Esophagus muscularis mucosa (tissue), 4 donors: ENCODE measurements at regions not wholly inside any gene's neighbourhood (a gene's known extent, or its start where the extent isn't known, plus 50 kb on each side); places are given as distances from the start of the nearest gene placed in this dataset.

Experiments used
- DNase-seq: peaks from one replicate; pipeline ENCODE4 v3.0.0-alpha.2; 2017; ENCODE audit errors: extremely low spot score
- H3K27ac ChIP-seq, 4 donors: fragments of 200-600 bp; sonication (generic); replicated peaks in 1 of 4; 1 replicate in 3 of 4; 2 replicates in 1 of 4; pipeline ENCODE4 v1.5.1; 2016 to 2019; ENCODE audit warnings: mild to moderate bottlenecking in 1 of 4
- H3K27me3 ChIP-seq, 4 donors: fragments of 200-600 bp; sonication (generic); one replicate each; pipeline versions ENCODE4 v1.5.1 to v1.6.0; 2016 to 2019
- H3K36me3 ChIP-seq, 4 donors: fragments of 200-600 bp; sonication (generic); one replicate each; pipeline ENCODE4 v1.5.1; 2016 to 2019
- H3K4me1 ChIP-seq, 4 donors: fragments of 200-600 bp; sonication (generic); one replicate each; pipeline ENCODE4 v1.5.1; 2016 to 2019
- H3K4me3 ChIP-seq, 4 donors: fragments of 200-600 bp; sonication (generic); 1 replicate in 2 of 4; 2 replicates in 2 of 4; pipeline ENCODE4 v1.5.1; 2016 to 2019; ENCODE audit warnings: mild to moderate bottlenecking in 4 of 4, moderate library complexity in 1 of 4
- H3K9me3 ChIP-seq, 4 donors: fragments of 200-600 bp; sonication (generic); 1 replicate in 3 of 4; 2 replicates in 1 of 4; pipeline ENCODE4 v1.5.1; 2016 to 2019
- EP300 ChIP-seq: sonication (generic); formaldehyde crosslinking; IDR thresholded peaks from one replicate; pipeline ENCODE4 v1.6.1; 2017; ENCODE audit warnings: antibody characterized with exemption
- POLR2A ChIP-seq: fragments of 450-650 bp; IDR thresholded peaks from one replicate; pipeline ENCODE4 v1.6.1; 2017; ENCODE audit warnings: antibody characterized with exemption, moderate library complexity, mild to moderate bottlenecking, low read depth
- POLR2AphosphoS5 ChIP-seq, 2 donors: sonication (generic); formaldehyde crosslinking; IDR thresholded peaks; one replicate each; pipeline ENCODE4 v1.6.1; 2017; ENCODE audit warnings: antibody characterized with exemption in 2 of 2
- WGBS: methylation state at CpG from one replicate; pipeline ENCODE4 v1.1.5; 2018; 5-methylcytosine and 5-hydroxymethylcytosine counted together
- intact Hi-C: fragments of 100-400 bp; cut with DNase I; formaldehyde crosslinking; loops from one replicate; pipeline ENCODE4 v1.15.1; 2023
- TF ChIP-seq, protein P1 (sequence below), 3 experiments: fragments of 200-600 bp in 2 of 3; fragments of 450-650 bp in 1 of 3; sonication (generic) in 2 of 3; IDR thresholded peaks; one replicate each; pipeline ENCODE4 v1.5.1; 2017 to 2019; ENCODE audit warnings: antibody characterized with exemption in 3 of 3, mild to moderate bottlenecking in 2 of 3, moderate library complexity in 1 of 3

DNA sequence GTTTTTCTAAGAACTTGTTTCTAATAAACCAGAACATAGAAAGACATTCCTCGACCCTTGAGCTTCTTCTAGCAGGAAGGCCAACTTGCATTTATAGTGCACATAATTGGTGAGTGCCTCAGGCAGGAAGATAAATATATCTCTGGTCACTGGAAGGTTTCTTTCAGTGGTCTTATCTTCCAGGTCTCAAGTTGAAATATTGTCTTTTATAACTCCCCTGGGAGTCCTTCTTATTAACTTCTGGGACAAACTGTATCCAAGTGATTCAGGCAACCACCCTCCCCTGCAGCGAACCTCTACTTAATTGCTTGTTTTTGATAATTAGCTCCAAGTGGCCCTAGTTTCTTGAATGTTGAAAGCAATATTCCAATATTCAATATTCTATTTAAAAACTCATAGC is 346.8 kb upstream of the GOLIM4 start:
- no peak overlapping the region for H3K27ac ChIP-seq
- no peaks in the 10 kb centered on the region for H3K4me1 ChIP-seq
- no peak for DNase-seq
- TF ChIP-seq, protein P1, sequence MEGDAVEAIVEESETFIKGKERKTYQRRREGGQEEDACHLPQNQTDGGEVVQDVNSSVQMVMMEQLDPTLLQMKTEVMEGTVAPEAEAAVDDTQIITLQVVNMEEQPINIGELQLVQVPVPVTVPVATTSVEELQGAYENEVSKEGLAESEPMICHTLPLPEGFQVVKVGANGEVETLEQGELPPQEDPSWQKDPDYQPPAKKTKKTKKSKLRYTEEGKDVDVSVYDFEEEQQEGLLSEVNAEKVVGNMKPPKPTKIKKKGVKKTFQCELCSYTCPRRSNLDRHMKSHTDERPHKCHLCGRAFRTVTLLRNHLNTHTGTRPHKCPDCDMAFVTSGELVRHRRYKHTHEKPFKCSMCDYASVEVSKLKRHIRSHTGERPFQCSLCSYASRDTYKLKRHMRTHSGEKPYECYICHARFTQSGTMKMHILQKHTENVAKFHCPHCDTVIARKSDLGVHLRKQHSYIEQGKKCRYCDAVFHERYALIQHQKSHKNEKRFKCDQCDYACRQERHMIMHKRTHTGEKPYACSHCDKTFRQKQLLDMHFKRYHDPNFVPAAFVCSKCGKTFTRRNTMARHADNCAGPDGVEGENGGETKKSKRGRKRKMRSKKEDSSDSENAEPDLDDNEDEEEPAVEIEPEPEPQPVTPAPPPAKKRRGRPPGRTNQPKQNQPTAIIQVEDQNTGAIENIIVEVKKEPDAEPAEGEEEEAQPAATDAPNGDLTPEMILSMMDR (IDR thresholded peaks at IDR 0.05), result no peak
- no peak for TF ChIP-seq POLR2A
- TF ChIP-seq POLR2AphosphoS5 (IDR thresholded peaks at IDR 0.05), result no peak
- TF ChIP-seq EP300, result no peak
- no peaks in the 10 kb centered on the region for H3K27me3 ChIP-seq
- no peaks in the 10 kb centered on the region for H3K9me3 ChIP-seq
- no peak overlapping the region for H3K4me3 ChIP-seq
- intact Hi-C loops, result no loop called here
- 74% methylated on average over 2 of the region's 2 CpGs for WGBS
- no peaks in the 10 kb centered on the region for H3K36me3 ChIP-seq

DNA sequence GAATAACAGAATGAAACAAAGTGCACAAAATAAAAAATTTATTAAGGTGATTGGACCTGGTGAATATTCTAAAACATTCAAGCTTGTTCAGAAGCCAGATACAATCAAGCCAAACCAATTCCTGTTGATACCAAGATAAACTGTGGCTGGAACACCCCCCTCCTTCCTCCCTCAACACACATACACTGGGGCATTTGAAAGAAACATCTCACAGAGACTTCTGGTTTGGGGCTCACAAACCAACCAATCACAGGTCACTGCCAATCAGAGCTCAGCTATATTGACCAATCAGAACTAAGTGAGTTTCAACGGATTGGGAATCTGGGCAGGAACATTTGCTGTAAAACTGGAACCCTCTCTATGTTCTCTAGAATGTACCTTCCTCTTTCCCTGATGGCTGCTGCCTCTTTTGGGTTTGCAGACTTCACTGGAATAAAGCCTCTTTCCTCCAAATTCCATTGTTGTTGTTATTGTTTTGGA is 340.6 kb upstream of the GOLIM4 start:
- 92% methylated on average over 1 of the region's 1 CpG for WGBS

DNA sequence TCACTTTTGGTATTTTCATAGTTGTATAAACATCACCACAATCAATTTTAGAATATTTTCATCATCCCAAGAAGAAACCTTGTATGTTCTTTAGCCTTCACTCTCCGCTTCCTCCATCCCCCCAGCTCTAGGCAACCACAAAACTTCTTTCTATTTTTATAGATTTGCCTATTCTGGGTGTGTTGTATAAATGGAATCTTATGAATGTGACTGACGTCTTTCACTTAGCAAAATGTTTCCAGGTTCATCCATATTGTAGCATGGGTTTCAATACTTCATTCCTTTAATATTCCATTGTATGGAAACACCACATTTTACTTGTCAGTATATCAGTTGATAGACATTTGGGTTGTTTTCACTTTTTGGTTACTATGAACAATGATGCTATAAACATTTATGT is 335.8 kb upstream of the GOLIM4 start:
- no peak for TF ChIP-seq POLR2A
- TF ChIP-seq, protein P1 (IDR thresholded peaks at IDR 0.05), result no peak
- TF ChIP-seq EP300, result no peak
- no peak for TF ChIP-seq POLR2AphosphoS5 (IDR thresholded peaks at IDR 0.05)
- 88% methylated on average over 2 of the region's 2 CpGs for WGBS
- no peak for DNase-seq
- no peaks in the 10 kb centered on the region for H3K36me3 ChIP-seq
- H3K27me3 ChIP-seq, result no peaks in the 10 kb centered on the region
- H3K4me1 ChIP-seq, result no peaks in the 10 kb centered on the region
- intact Hi-C loops, result no loop called here
- H3K9me3 ChIP-seq, result no peaks in the 10 kb centered on the region
- no peak overlapping the region for H3K27ac ChIP-seq
- no peak overlapping the region for H3K4me3 ChIP-seq

More for the DNA sequence above, 340.6 kb upstream of the GOLIM4 start:
- H3K4me3 ChIP-seq, result no peak overlapping the region
- intact Hi-C loops, result no loop called here
- H3K4me1 ChIP-seq, result no peaks in the 10 kb centered on the region
- no peaks in the 10 kb centered on the region for H3K27me3 ChIP-seq
- no peak for DNase-seq
- TF ChIP-seq EP300, result no peak
- TF ChIP-seq POLR2AphosphoS5 (IDR thresholded peaks at IDR 0.05), result no peak
- TF ChIP-seq, protein P1 (IDR thresholded peaks at IDR 0.05), result no peak
- no peak for TF ChIP-seq POLR2A
- no peak overlapping the region for H3K27ac ChIP-seq
- H3K36me3 ChIP-seq, result no peaks in the 10 kb centered on the region
- H3K9me3 ChIP-seq, result no peaks in the 10 kb centered on the region

DNA sequence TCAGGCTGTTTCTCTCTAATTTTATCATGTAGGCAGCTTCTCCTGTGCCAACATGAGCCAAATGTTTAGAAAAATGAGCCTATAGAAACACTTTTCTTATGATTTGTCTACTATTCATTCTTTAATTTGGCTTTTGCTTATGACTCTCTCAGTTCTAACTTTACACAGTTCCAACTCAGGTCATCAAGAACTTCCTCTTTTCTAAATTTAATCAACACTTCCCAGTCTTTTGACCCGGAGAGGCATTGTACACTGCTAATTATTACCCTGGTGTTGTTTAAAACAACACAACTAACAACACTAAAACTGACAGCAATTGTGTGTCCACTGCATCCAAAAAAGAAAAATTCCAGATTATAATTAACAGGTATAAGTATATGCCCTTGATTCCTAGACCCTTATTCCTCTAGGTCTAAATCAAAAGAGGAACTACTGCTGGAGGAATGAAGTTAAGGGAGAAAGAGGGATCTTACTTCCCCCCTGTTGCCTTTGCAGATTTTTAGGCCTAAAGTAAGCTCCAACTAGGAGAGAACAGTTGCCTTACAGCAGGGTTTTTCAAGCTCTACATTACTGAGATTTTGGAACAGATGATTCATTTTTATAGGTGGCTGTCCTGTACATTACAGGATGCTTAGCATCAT is 332.2 kb upstream of the GOLIM4 start:
- intact Hi-C loops, result no loop called here
- Histone ChIP-seq H3K9me3 (no peaks in the 10 kb centered on the region), H3K27ac (no peak overlapping the region), H3K36me3 (no peaks in the 10 kb centered on the region), H3K4me3 (no peak overlapping the region), H3K27me3 (no peaks in the 10 kb centered on the region), H3K4me1 (no peaks in the 10 kb centered on the region)
- DNase-seq, result no peak
- TF ChIP-seq EP300 (no peak), POLR2A (no peak), POLR2AphosphoS5 (IDR thresholded peaks at IDR 0.05) (no peak)
- TF ChIP-seq, protein P1 (IDR thresholded peaks at IDR 0.05), result no peak
- WGBS, result 28% methylated on average over 1 of the region's 1 CpG

DNA sequence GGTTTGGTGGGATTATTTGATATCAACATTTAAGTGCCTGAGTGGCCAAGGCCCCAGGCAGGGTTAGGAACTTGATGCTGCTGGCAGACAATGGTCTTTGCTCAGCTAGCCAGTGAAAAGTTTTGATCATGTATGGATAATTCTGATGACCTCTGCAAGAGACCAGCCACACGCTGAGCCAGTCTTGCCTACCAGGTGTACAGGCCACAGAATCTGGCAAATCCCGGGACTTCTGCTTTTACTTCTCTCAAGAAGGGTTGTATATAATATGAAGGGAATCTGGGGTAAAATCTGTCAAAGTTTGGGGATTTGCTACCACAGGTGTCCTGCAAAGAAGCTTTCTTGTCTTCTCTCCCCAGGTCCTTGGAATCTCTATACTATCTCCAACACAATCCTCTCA is 331.4 kb upstream of the GOLIM4 start:
- TF ChIP-seq, protein P1 (IDR thresholded peaks at IDR 0.05), result no peak
- TF ChIP-seq EP300 (no peak), POLR2AphosphoS5 (IDR thresholded peaks at IDR 0.05) (no peak), POLR2A (no peak)
- 81% methylated on average over 2 of the region's 2 CpGs for WGBS
- no peak overlapping the region for H3K27ac ChIP-seq
- H3K4me1 ChIP-seq, result no peaks in the 10 kb centered on the region
- no peaks in the 10 kb centered on the region for H3K27me3 ChIP-seq
- no peaks in the 10 kb centered on the region for H3K9me3 ChIP-seq
- no peak for DNase-seq
- no peaks in the 10 kb centered on the region for H3K36me3 ChIP-seq
- no peak overlapping the region for H3K4me3 ChIP-seq
- intact Hi-C loops, result no loop called here
